Neural cell (in vitro differentiated cells): ENCODE measurements at regions not wholly inside any gene's neighbourhood (a gene's known extent, or its start where the extent isn't known, plus 50 kb on each side); places are given as distances from the start of the nearest gene placed in this dataset.

Experiments
- CTCF ChIP-seq: fragments of 450-650 bp; IDR thresholded peaks from 2 replicates; pipeline ENCODE4 v1.5.1; 2014; ENCODE audit warnings: antibody characterized with exemption, mild to moderate bottlenecking, moderate library complexity; ENCODE audit not compliant: poor library complexity, severe bottlenecking
- EP300 ChIP-seq: fragments of 450-650 bp; conservative IDR thresholded peaks from 2 replicates; pipeline ENCODE4 v1.6.1; 2014; ENCODE audit warnings: antibody characterized with exemption, mild to moderate bottlenecking, moderate library complexity; ENCODE audit not compliant: poor library complexity, severe bottlenecking
- EZH2 ChIP-seq: fragments of 200-600, 300-800 bp; shearing (Covaris generic), sonication (generic); IDR thresholded peaks from 2 replicates; pipeline ENCODE4 v1.6.1; 2014; ENCODE audit warnings: antibody characterized with exemption, low read length, borderline replicate concordance, mild to moderate bottlenecking; ENCODE audit not compliant: insufficient read depth, poor library complexity, severe bottlenecking
- MXI1 ChIP-seq: fragments of 450-650 bp; conservative IDR thresholded peaks from 2 replicates; pipeline ENCODE4 v1.6.1; 2014; ENCODE audit warnings: antibody characterized with exemption, mild to moderate bottlenecking; ENCODE audit not compliant: poor library complexity, severe bottlenecking
- POLR2AphosphoS5 ChIP-seq: IDR thresholded peaks from 2 replicates; pipeline ENCODE4 v1.6.1; 2012

GRCh38 chr15:97902140-97902780, 58.2 kb upstream of the ARRDC4 start:
- TF ChIP-seq EP300 = no peak
- TF ChIP-seq EZH2 = no peak
- TF ChIP-seq POLR2AphosphoS5 = no peak
- no peak for TF ChIP-seq CTCF
- no peak for TF ChIP-seq MXI1
